Epithelial cell of proximal tubule (primary cell): ENCODE measurements at regions not wholly inside any gene's neighbourhood (a gene's known extent, or its start where the extent isn't known, plus 50 kb on each side); places are given as distances from the start of the nearest gene placed in this dataset.
A peak's percentile ranks its signal among the peaks of the same experiment; 100 is the strongest.

Experiments
- DNase-seq: peaks from one replicate; pipeline ENCODE4 v3.0.0-alpha.2; 2011; ENCODE audit warnings: low read depth
- H3K4me3 ChIP-seq: 2 replicates; pipeline ENCODE4 v1.5.1; 2011; ENCODE audit warnings: low read depth, mild to moderate bottlenecking, low read length
- TF ChIP-seq, protein P1 (sequence below): conservative IDR thresholded peaks from 2 replicates; pipeline ENCODE4 v1.5.1; 2012; ENCODE audit warnings: low read depth, mild to moderate bottlenecking, low read length

DNA sequence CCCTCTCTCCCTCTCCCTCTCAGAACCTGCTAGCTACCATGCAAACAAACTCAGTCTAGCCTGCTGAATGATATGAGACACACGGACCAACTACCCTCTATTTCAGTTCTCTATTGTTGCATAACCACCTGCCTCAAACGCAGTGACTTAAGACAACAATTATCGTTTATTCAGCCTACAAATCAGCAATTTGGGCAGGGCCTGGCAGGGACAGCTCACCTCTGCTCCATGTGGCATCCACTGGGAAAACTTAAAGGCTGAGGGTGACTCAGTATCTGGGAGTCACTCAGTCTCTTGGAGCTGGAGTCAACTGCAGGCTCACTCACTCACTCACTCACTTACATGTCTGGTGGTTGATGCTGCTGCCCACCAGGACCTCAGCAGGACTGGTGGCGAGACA is 121.3 kb downstream of the SEC16B start:
- no peak overlapping the region for H3K4me3 ChIP-seq
- TF ChIP-seq, protein P1, sequence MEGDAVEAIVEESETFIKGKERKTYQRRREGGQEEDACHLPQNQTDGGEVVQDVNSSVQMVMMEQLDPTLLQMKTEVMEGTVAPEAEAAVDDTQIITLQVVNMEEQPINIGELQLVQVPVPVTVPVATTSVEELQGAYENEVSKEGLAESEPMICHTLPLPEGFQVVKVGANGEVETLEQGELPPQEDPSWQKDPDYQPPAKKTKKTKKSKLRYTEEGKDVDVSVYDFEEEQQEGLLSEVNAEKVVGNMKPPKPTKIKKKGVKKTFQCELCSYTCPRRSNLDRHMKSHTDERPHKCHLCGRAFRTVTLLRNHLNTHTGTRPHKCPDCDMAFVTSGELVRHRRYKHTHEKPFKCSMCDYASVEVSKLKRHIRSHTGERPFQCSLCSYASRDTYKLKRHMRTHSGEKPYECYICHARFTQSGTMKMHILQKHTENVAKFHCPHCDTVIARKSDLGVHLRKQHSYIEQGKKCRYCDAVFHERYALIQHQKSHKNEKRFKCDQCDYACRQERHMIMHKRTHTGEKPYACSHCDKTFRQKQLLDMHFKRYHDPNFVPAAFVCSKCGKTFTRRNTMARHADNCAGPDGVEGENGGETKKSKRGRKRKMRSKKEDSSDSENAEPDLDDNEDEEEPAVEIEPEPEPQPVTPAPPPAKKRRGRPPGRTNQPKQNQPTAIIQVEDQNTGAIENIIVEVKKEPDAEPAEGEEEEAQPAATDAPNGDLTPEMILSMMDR: no peak
- DNase-seq: peak; percentile 42

DNA sequence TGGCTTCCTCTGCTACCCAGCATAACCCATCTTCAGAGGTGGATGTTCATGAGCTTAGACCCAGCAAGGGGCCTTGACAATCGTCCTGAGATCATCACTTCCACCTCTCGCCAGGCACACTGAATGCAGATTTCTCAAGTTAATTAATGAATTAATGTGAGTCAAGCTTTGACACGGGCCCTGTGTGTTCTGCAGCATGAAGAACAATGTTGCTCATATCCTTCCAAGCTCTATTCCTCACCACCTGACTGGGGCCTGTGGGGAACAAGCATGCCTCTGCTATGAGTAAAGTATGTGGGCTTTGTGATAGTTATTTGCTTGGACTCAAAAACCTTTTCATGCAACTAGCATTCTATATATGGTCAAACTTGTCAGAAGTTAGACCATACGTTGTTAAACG is 122.0 kb downstream of the SEC16B start:
- DNase-seq: peak; percentile 86
- H3K4me3 ChIP-seq: no peak overlapping the region
- TF ChIP-seq, protein P1: no peak

DNA sequence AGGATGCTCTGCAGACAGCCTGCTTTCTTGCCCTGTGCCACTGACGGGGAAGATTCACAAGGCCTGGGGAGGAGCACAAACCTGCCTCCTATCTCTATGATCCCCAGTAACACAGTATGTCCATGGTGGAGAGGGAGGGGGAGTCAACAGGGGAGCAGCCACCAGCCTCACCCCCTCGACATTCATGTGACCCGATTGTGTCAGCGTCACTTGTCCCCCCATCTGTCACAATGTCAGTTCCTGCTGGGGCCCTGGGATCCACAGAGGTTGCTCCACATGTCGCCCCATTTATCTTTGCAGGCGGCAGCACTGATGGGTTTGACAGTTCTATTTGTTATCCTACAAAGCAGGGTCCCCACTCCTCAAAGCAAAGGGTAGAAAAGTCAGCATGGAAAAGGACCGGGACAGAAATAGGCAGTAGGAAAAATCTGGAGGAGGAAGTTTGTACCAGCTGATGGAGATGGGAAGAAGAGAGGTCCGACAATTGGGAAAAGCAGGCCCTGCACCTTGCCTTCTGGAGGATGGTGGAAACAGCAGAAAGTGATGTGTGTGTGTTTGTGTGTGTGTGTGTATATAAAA is 130.9 kb downstream of the SEC16B start:
- no peak for DNase-seq
- no peak overlapping the region for H3K4me3 ChIP-seq
- TF ChIP-seq, protein P1: no peak

DNA sequence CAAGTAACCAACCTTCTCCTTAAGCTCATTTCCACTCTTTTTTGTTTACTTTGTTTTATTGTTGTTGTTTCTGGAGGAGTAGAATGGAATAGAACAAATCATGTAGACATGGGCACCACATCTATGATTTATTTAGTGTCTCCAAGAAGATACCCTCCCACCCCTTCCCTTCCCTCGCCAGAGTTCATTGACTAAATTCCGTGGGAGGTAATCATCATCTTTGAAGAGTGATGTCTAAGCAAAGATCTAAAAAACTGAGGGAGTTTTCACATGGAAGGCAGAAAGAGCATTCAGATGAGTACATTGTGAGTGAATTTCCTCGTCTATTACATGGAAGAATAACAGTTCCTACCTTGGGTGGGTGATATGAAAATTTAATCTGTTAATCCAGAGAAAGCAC is 136.2 kb downstream of the SEC16B start:
- TF ChIP-seq, protein P1: no peak
- no peak for DNase-seq
- H3K4me3 ChIP-seq: no peak overlapping the region

DNA sequence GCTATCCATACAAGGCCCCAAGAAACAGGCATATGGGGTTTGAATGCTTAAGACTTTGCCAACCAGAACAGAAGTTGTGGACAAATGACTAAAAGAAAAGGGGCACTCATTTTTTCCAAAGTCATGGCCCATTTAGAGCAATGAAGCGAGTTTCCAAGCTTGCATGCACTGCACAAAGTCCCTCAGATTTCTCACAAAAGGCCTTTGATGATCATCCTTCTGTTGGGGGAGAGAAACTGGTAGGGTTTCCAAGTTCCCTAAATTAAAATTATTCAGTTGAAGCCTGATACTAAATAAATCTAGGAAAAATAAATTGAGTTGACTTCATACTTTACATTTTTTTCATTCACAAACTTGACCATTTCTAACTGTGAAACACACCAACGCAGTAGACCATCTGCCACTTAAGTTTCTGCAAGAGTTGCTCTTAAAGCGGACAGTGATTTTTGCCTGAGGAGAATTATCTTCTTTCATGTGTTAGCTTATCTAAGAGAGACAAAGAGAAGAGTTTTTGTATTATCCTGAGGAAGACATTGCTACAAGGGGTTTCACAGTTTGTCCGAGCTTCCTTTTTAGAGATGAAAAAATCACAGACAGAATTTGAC is 139.2 kb downstream of the SEC16B start:
- no peak for DNase-seq

DNA sequence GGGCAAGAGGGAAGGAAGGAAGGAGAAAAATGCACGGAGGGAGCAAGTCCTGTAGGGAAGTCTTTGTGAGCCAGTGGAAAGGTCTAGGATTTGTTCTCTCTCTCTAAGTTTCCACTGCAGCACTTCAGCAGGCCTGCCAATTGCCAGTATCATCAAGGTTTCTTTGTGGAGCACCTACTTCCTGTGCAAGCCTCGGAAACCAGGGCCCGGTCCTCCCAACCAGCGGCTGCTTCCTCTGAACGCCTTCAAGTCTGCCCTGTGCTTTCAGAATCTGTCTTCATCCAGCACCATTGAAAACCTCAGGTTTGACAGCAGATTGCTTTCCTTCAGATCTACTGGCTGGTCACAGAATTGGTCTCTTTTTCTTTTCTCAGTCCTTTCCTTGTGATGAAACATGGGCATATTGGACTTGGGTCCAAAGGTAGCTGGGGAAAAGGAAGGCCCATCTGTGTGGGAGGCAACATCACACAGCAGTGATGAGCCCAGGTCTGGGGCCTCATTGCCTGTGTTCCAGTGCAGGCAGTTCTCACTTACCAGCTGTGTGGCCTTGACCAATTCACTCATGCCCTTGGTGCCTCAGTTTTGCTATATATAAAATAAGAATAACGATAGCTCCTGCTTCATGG is 144.5 kb downstream of the SEC16B start:
- H3K4me3 ChIP-seq: no peak overlapping the region
- TF ChIP-seq, protein P1: no peak
- DNase-seq: no peak

More for the DNA sequence above, 139.2 kb downstream of the SEC16B start:
- no peak overlapping the region for H3K4me3 ChIP-seq
- TF ChIP-seq, protein P1: no peak
